GM12872 (cell line): ENCODE measurements at regions not wholly inside any gene's neighbourhood (a gene's known extent, or its start where the extent isn't known, plus 50 kb on each side); places are given as distances from the start of the nearest gene placed in this dataset.

Experiments
- CTCF ChIP-seq: IDR thresholded peaks from 3 replicates; pipeline ENCODE4 v1.5.1; 2011; ENCODE audit warnings: low read depth, mild to moderate bottlenecking, low read length, moderate library complexity; ENCODE audit not compliant: insufficient read depth

- no peak for TF ChIP-seq CTCF
Observed at GRCh38 chr18:41504316-41504715, 450.7 kb upstream of the PIK3C3 start.

GRCh38 chr18:41501848-41502247 is 453.2 kb upstream of the PIK3C3 start:
- TF ChIP-seq CTCF = no peak

GRCh38 chr18:41499345-41499744 is 455.7 kb upstream of the PIK3C3 start:
- TF ChIP-seq CTCF = no peak

- no peak for TF ChIP-seq CTCF
Observed at GRCh38 chr18:41490861-41491260, 464.2 kb upstream of the PIK3C3 start.

- TF ChIP-seq CTCF = no peak
Observed at GRCh38 chr18:41486575-41486974, 468.5 kb upstream of the PIK3C3 start.

GRCh38 chr18:41484069-41484468 is 471.0 kb upstream of the PIK3C3 start:
- no peak for TF ChIP-seq CTCF

GRCh38 chr18:41482501-41482900 is 472.5 kb upstream of the PIK3C3 start:
- TF ChIP-seq CTCF = no peak
